ENCODE measurements at regions not wholly inside any gene's neighbourhood (a gene's known extent, or its start where the extent isn't known, plus 50 kb on each side); places are given as distances from the start of the nearest gene placed in this dataset.

GRCh38 chr4:27081675-27082586 lies 221.3 kb downstream of the STIM2 start:
- ChIA-PET SMC1A (ENCODE audit: uncharacterized antibody, unreplicated experiment) (interaction anchor here (0.8 to 4.3 kb wide), 5 partner anchors 12 to 560 kb away, joined by 3 to 23 read pairs (median 4); no protein-coding TSS in a partner anchor), CTCF (interaction anchor here (0.7 to 3.7 kb wide), 5 partner anchors 15 to 41 kb away, joined by 3 to 22 read pairs (median 3); no protein-coding TSS in a partner anchor), POLR2A (interaction anchor here (1.4 kb wide), 1 partner anchor 33 kb away, joined by 4 read pairs; no protein-coding TSS in a partner anchor), RAD21 (ENCODE audit: unreplicated experiment) (interaction anchor here (1.1 to 1.5 kb wide), 3 partner anchors 13 to 33 kb away, joined by 3 to 5 read pairs (median 3); no protein-coding TSS in a partner anchor)
- in situ Hi-C loops (cut with MboI) (no loop called here), intact Hi-C loops (cut with micrococcal nuclease; ENCODE audit: unreplicated experiment) (no loop called here)
- Histone ChIP-seq H3K79me2 (ENCODE audit: control insufficient read depth, insufficient read depth, low read length) (no peaks in the 10 kb centered on the region), H3K4me3 (no peak overlapping the region), H3K9me3 (replicated peaks; ENCODE audit: control insufficient read depth, insufficient read depth, low read length) (no peaks in the 10 kb centered on the region), H3K36me3 (ENCODE audit: control insufficient read depth in 2 of 2, insufficient read depth in 2 of 2, low read length in 1 of 2) (no peaks in the 10 kb centered on the region), H4K20me1 (ENCODE audit: control insufficient read depth, insufficient read depth) (no peaks in the 10 kb centered on the region), H3K9ac (ENCODE audit: control insufficient read depth, insufficient read depth, low read length) (no peak overlapping the region), H3K4me1 (ENCODE audit: control insufficient read depth, insufficient read depth, low read length) (no peaks in the 10 kb centered on the region), H2AFZ (ENCODE audit: control insufficient read depth, low read depth, low read length) (no peak overlapping the region), H3K27ac (ENCODE audit: control insufficient read depth, insufficient read depth) (no peak overlapping the region), H3K4me2 (ENCODE audit: control insufficient read depth, insufficient read depth) (no peak overlapping the region), H3K27me3 (replicated peaks in 1 of 2; ENCODE audit: control insufficient read depth in 2 of 2, insufficient read depth in 2 of 2, low read length in 1 of 2) (peaks cover 0 to 11% of the 10 kb centered on the region in 2 experiments; a peak in 2 of 4 replicates)
- WGBS (ENCODE audit: insufficient coverage, insufficient replicate concordance, low lambda C conversion rate, missing lambda C conversion rate) = 34% methylated on average over 6 of the region's 6 CpGs
- DNase-seq (ENCODE audit: low read depth, low spot score) = peak; percentile 23
- ATAC-seq = peak; percentile 84
- FAIRE-seq = no peak
- BruUV-seq (replicated peaks) = no TSS peak
- TF ChIP-seq CUX1 (IDR thresholded peaks at IDR 0.05; ENCODE audit: insufficient replicate concordance, low read depth, low read length) = no peak
- peak; percentile 92 for TF ChIP-seq MTA2 (IDR thresholded peaks at IDR 0.05; ENCODE audit: low read depth)
- no peak for TF ChIP-seq GATAD2B (conservative IDR thresholded peaks at IDR 0.05; ENCODE audit: low read depth)
- peak; percentile 45; the same call in 1 of the 2 replicates for TF ChIP-seq ATF7 (IDR thresholded peaks at IDR 0.05; ENCODE audit: low read depth)
- TF ChIP-seq ZNF384 (IDR thresholded peaks at IDR 0.05; ENCODE audit: borderline replicate concordance, low read depth, low read length) = no peak
- no peak for TF ChIP-seq HCFC1 (IDR thresholded peaks at IDR 0.05; ENCODE audit: low read length)
- no peak for TF ChIP-seq TAF1 (IDR thresholded peaks at IDR 0.05; ENCODE audit: borderline replicate concordance, low read depth, low read length)
- no peak for TF ChIP-seq IRF5 (IDR thresholded peaks at IDR 0.05; ENCODE audit: borderline replicate concordance)
- no peak for TF ChIP-seq MYC (IDR thresholded peaks at IDR 0.05; ENCODE audit: insufficient read depth, insufficient read length, insufficient replicate concordance, low read length, severe bottlenecking)
- 0 out of 4 replicates have a peak, but pooled peaks of 1 of the 2 experiments have one; percentile 14 for TF ChIP-seq EP300 (IDR thresholded peaks at IDR 0.05; ENCODE audit: borderline replicate concordance in 1 of 2, control insufficient read depth in 1 of 2, low read depth in 2 of 2, low read length in 2 of 2)
- no peak for TF ChIP-seq FOS (IDR thresholded peaks at IDR 0.05; ENCODE audit: borderline replicate concordance, extremely low read depth, insufficient read length)
- TF ChIP-seq EED (IDR thresholded peaks at IDR 0.05; ENCODE audit: low read depth) = no peak
- no peak for TF ChIP-seq ZBED1 (IDR thresholded peaks at IDR 0.05; ENCODE audit: borderline replicate concordance)
- no peak for TF ChIP-seq RAD21 (IDR thresholded peaks at IDR 0.05; ENCODE audit: insufficient read depth, low read depth, low read length)
- TF ChIP-seq BCL11A (IDR thresholded peaks at IDR 0.05; ENCODE audit: low read depth, low read length) = no peak; the same call in 1 of the 2 replicates
- TF ChIP-seq RUNX3 (IDR thresholded peaks at IDR 0.05; ENCODE audit: low read length) = no peak
- no peak for TF ChIP-seq CHD4 (IDR thresholded peaks at IDR 0.05)
- TF ChIP-seq PAX8 (IDR thresholded peaks at IDR 0.05) = no peak

Data from GM12878 (cell line).